ENCODE measurements at regions not wholly inside any gene's neighbourhood (a gene's known extent, or its start where the extent isn't known, plus 50 kb on each side); places are given as distances from the start of the nearest gene placed in this dataset.

- no peak for DNase-seq (ENCODE audit: low read depth)
Observed at GRCh38 chr18:70501358-70501757, 212.5 kb downstream of the SOCS6 start.

- no peak for DNase-seq (ENCODE audit: low read depth)
Observed at GRCh38 chr18:70500748-70501147, 211.9 kb downstream of the SOCS6 start.

- DNase-seq (ENCODE audit: low read depth) = no peak
Observed at GRCh38 chr18:70499218-70499691, 210.4 kb downstream of the SOCS6 start.

- DNase-seq (ENCODE audit: low read depth) = no peak
Observed at GRCh38 chr18:70496353-70497294, 207.8 kb downstream of the SOCS6 start.

GRCh38 chr18:70494524-70494923 lies 205.7 kb downstream of the SOCS6 start:
- DNase-seq (ENCODE audit: low read depth) = no peak

GRCh38 chr18:70493461-70493860 lies 204.6 kb downstream of the SOCS6 start:
- DNase-seq (ENCODE audit: low read depth) = no peak

GRCh38 chr18:70491734-70492348 lies 203.0 kb downstream of the SOCS6 start:
- DNase-seq (ENCODE audit: low read depth) = peak; percentile 16

- DNase-seq (ENCODE audit: low read depth) = peak; percentile 20
Observed at GRCh38 chr18:70489986-70490933, 201.4 kb downstream of the SOCS6 start.

GRCh38 chr18:70489571-70489970 lies 200.7 kb downstream of the SOCS6 start:
- DNase-seq (ENCODE audit: low read depth) = no peak

- DNase-seq (ENCODE audit: low read depth) = no peak
Observed at GRCh38 chr18:70469916-70470315, 181.1 kb downstream of the SOCS6 start.

GRCh38 chr18:70468861-70469547 lies 180.2 kb downstream of the SOCS6 start:
- DNase-seq (ENCODE audit: low read depth) = no peak

- no peak for DNase-seq (ENCODE audit: low read depth)
Observed at GRCh38 chr18:70464343-70465114, 175.7 kb downstream of the SOCS6 start.

GRCh38 chr18:70463085-70463484 lies 174.2 kb downstream of the SOCS6 start:
- DNase-seq (ENCODE audit: low read depth) = no peak

- no peak for DNase-seq (ENCODE audit: low read depth)
Observed at GRCh38 chr18:70462078-70462439, 173.2 kb downstream of the SOCS6 start.

GRCh38 chr18:70461323-70462077 lies 172.7 kb downstream of the SOCS6 start:
- DNase-seq (ENCODE audit: low read depth) = no peak

GRCh38 chr18:70459731-70460130 lies 170.9 kb downstream of the SOCS6 start:
- no peak for DNase-seq (ENCODE audit: low read depth)

GRCh38 chr18:70459251-70459650 lies 170.4 kb downstream of the SOCS6 start:
- DNase-seq (ENCODE audit: low read depth) = no peak

- DNase-seq (ENCODE audit: low read depth) = no peak
Observed at GRCh38 chr18:70457788-70458187, 168.9 kb downstream of the SOCS6 start.

- DNase-seq (ENCODE audit: low read depth) = no peak
Observed at GRCh38 chr18:70457223-70457622, 168.4 kb downstream of the SOCS6 start.

- no peak for DNase-seq (ENCODE audit: low read depth)
Observed at GRCh38 chr18:70456376-70456775, 167.5 kb downstream of the SOCS6 start.

Measured in stimulated activated CD8-positive, alpha-beta memory T cell treated with anti-CD3 and anti-CD28 coated beads, Interleukin-15, amount 100 ng/mL, for 1 hour (primary cell).